ENCODE measurements at regions not wholly inside any gene's neighbourhood (a gene's known extent, or its start where the extent isn't known, plus 50 kb on each side); places are given as distances from the start of the nearest gene placed in this dataset.

GRCh38 chr15:95812491-95812890, 518.0 kb upstream of the NR2F2 start:
- TF ChIP-seq TCF4 (CRISPR knock-in tag; IDR thresholded peaks at IDR 0.05; ENCODE audit: borderline replicate concordance) (no peak), POU6F1 (CRISPR knock-in tag; IDR thresholded peaks at IDR 0.05; ENCODE audit: borderline replicate concordance, low read depth) (no peak), PPARA (CRISPR knock-in tag; IDR thresholded peaks at IDR 0.05; ENCODE audit: borderline replicate concordance) (no peak), CREB5 (CRISPR knock-in tag; IDR thresholded peaks at IDR 0.05; ENCODE audit: low read depth) (no peak), ZNF70 (CRISPR knock-in tag; IDR thresholded peaks at IDR 0.05) (no peak), RARB (CRISPR knock-in tag; IDR thresholded peaks at IDR 0.05) (no peak), ZC3H10 (CRISPR knock-in tag; IDR thresholded peaks at IDR 0.05) (no peak), ESRRG (CRISPR knock-in tag; IDR thresholded peaks at IDR 0.05) (no peak), BACH2 (CRISPR knock-in tag; IDR thresholded peaks at IDR 0.05; ENCODE audit: borderline replicate concordance) (no peak), ARNTL (CRISPR knock-in tag; IDR thresholded peaks at IDR 0.05; ENCODE audit: borderline replicate concordance, low read depth) (no peak)

GRCh38 chr15:95814908-95815307, 515.6 kb upstream of the NR2F2 start:
- no peak for TF ChIP-seq ZNF8 (CRISPR knock-in tag; IDR thresholded peaks at IDR 0.05)
- TF ChIP-seq TSHZ2 (CRISPR knock-in tag; IDR thresholded peaks at IDR 0.05) = no peak
- TF ChIP-seq ZFP30 (CRISPR knock-in tag; IDR thresholded peaks at IDR 0.05) = no peak
- TF ChIP-seq PPARA (CRISPR knock-in tag; IDR thresholded peaks at IDR 0.05; ENCODE audit: borderline replicate concordance) = no peak
- TF ChIP-seq ESRRG (CRISPR knock-in tag; IDR thresholded peaks at IDR 0.05) = no peak
- no peak for TF ChIP-seq BACH2 (CRISPR knock-in tag; IDR thresholded peaks at IDR 0.05; ENCODE audit: borderline replicate concordance)
- ATAC-seq = no peak

More at GRCh38 chr15:95812491-95812890, 518.0 kb upstream of the NR2F2 start:
- no peak for ATAC-seq

GRCh38 chr15:95816591-95816990, 513.9 kb upstream of the NR2F2 start:
- ATAC-seq = no peak
- TF ChIP-seq TSHZ2 (CRISPR knock-in tag; IDR thresholded peaks at IDR 0.05) (no peak), RARB (CRISPR knock-in tag; IDR thresholded peaks at IDR 0.05) (no peak), OSR1 (CRISPR knock-in tag; IDR thresholded peaks at IDR 0.05) (no peak)

- ATAC-seq = no peak
- no peak for TF ChIP-seq ISL1 (CRISPR knock-in tag; IDR thresholded peaks at IDR 0.05)
- TF ChIP-seq PPARA (CRISPR knock-in tag; IDR thresholded peaks at IDR 0.05; ENCODE audit: borderline replicate concordance) = no peak
- no peak for TF ChIP-seq TOX (CRISPR knock-in tag; IDR thresholded peaks at IDR 0.05; ENCODE audit: borderline replicate concordance)
- no peak for TF ChIP-seq CSDC2 (CRISPR knock-in tag; IDR thresholded peaks at IDR 0.05)
- no peak for TF ChIP-seq ZC3H10 (CRISPR knock-in tag; IDR thresholded peaks at IDR 0.05)
- no peak for TF ChIP-seq ZNF565 (CRISPR knock-in tag; conservative IDR thresholded peaks at IDR 0.05; ENCODE audit: low read depth)
- TF ChIP-seq BACH2 (CRISPR knock-in tag; IDR thresholded peaks at IDR 0.05; ENCODE audit: borderline replicate concordance) = no peak
- TF ChIP-seq ZFP30 (CRISPR knock-in tag; IDR thresholded peaks at IDR 0.05) = no peak
- TF ChIP-seq GLIS3 (CRISPR knock-in tag; IDR thresholded peaks at IDR 0.05) = no peak
- no peak for TF ChIP-seq ARNTL (CRISPR knock-in tag; IDR thresholded peaks at IDR 0.05; ENCODE audit: borderline replicate concordance, low read depth)
- TF ChIP-seq TSHZ2 (CRISPR knock-in tag; IDR thresholded peaks at IDR 0.05) = no peak
- no peak for TF ChIP-seq PATZ1 (CRISPR knock-in tag; IDR thresholded peaks at IDR 0.05; ENCODE audit: borderline replicate concordance)
- no peak for TF ChIP-seq ZNF70 (CRISPR knock-in tag; IDR thresholded peaks at IDR 0.05)
- no peak for TF ChIP-seq TCF4 (CRISPR knock-in tag; IDR thresholded peaks at IDR 0.05; ENCODE audit: borderline replicate concordance)
- no peak for TF ChIP-seq SNAI2 (CRISPR knock-in tag; IDR thresholded peaks at IDR 0.05)
Measured at GRCh38 chr15:95822961-95823360, 507.5 kb upstream of the NR2F2 start.

All from SK-N-SH treated with all-trans-retinoic acid at 6 μM for 48 hours (cell line).